Loucy (cell line): ENCODE measurements at regions not wholly inside any gene's neighbourhood (a gene's known extent, or its start where the extent isn't known, plus 50 kb on each side); places are given as distances from the start of the nearest gene placed in this dataset.

Experiments
- H2AFZ ChIP-seq: fragments of 200-600 bp; sonication (generic); 2 replicates; pipeline ENCODE4 v1.6.0; 2016; ENCODE audit warnings: antibody characterized with exemption, mild to moderate bottlenecking, low read length, moderate library complexity
- H3F3A ChIP-seq: fragments of 200-600 bp; 2 replicates; pipeline ENCODE4 v1.6.0; 2016; ENCODE audit warnings: antibody characterized with exemption, low read depth, mild to moderate bottlenecking
- H3K27me3 ChIP-seq: fragments of 200-600 bp; sonication (generic); 2 replicates; pipeline ENCODE4 v1.6.1; 2014; ENCODE audit warnings: low read length, mild to moderate bottlenecking; ENCODE audit not compliant: insufficient read depth, poor library complexity, severe bottlenecking
- H3K36me3 ChIP-seq: fragments of 200-600 bp; sonication (generic); 2 replicates; pipeline ENCODE4 v1.6.1; 2016; ENCODE audit warnings: low read length; ENCODE audit not compliant: insufficient read depth
- H3K4me1 ChIP-seq: fragments of 200-600 bp; sonication (generic); 2 replicates; pipeline ENCODE4 v1.5.1; 2014; ENCODE audit warnings: low read length, mild to moderate bottlenecking; ENCODE audit not compliant: insufficient read depth, poor library complexity, severe bottlenecking
- H3K4me2 ChIP-seq: fragments of 200-600 bp; sonication (generic); 2 replicates; pipeline ENCODE4 v1.6.0; 2014; ENCODE audit warnings: antibody characterized with exemption, low read length, low read depth, mild to moderate bottlenecking; ENCODE audit not compliant: poor library complexity, severe bottlenecking
- H3K4me3 ChIP-seq: fragments of 200-600 bp; sonication (generic); 2 replicates; pipeline ENCODE4 v1.5.1; 2014; ENCODE audit warnings: low read length, mild to moderate bottlenecking, mixed read lengths; ENCODE audit not compliant: poor library complexity, severe bottlenecking
- H3K79me2 ChIP-seq: fragments of 200-600 bp; sonication (generic); 2 replicates; pipeline ENCODE4 v1.6.1; 2014; ENCODE audit warnings: low read length; ENCODE audit not compliant: insufficient read depth
- H3K9ac ChIP-seq: fragments of 200-600 bp; sonication (generic); 2 replicates; pipeline ENCODE4 v1.6.0; 2014; ENCODE audit warnings: mild to moderate bottlenecking, low read depth, low read length, moderate library complexity; ENCODE audit not compliant: poor library complexity, severe bottlenecking
- H3K9me2 ChIP-seq: fragments of 200-600 bp; sonication (generic); replicated peaks from 2 replicates; pipeline ENCODE4 v1.6.1; 2016; ENCODE audit warnings: low read depth, low read length, mixed read lengths
- H3K9me3 ChIP-seq: fragments of 200-600 bp; sonication (generic); 2 replicates; pipeline ENCODE4 v1.6.1; 2014; ENCODE audit warnings: mild to moderate bottlenecking, antibody characterized with exemption, low read length, low read depth; ENCODE audit not compliant: insufficient read depth
- H4K20me1 ChIP-seq: fragments of 200-600 bp; sonication (generic); 2 replicates; pipeline ENCODE4 v1.6.0; 2014; ENCODE audit warnings: antibody characterized with exemption, low read length, mild to moderate bottlenecking; ENCODE audit not compliant: insufficient read depth, poor library complexity, severe bottlenecking
- EZH2phosphoT487 ChIP-seq: fragments of 200-600 bp; IDR thresholded peaks from 2 replicates; pipeline ENCODE4 v1.6.1; 2018; ENCODE audit warnings: antibody characterized with exemption, mild to moderate bottlenecking, moderate library complexity, borderline replicate concordance
- TF ChIP-seq, protein P1 (sequence below): fragments of 200-600 bp; sonication (generic); conservative IDR thresholded peaks from 2 replicates; pipeline ENCODE4 v1.5.1; 2014; ENCODE audit warnings: mild to moderate bottlenecking, antibody characterized with exemption, low read length

DNA sequence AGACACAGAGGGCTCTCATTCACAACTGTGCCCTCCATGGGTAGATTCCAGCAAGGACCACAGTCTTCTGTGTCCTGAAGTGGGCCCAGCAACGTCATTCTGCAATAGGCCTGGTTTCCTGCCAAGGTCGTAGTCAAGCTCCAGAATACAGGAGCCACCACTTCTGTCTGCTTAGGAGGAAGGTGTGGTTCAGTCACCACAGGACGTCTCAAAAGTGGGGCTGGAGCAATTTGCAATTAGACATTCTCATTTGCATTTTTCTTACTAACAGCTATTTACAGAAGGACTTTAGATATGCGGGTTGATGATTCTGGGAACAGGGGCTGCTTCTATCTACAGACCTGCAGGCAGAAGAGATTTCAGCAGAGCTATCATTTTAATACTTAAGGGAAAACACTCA lies 58.7 kb upstream of the MYRIP start:
- Histone ChIP-seq H3K4me1 (peaks cover 33% of the 10 kb centered on the region), H3K9me2 (no peaks in the 10 kb centered on the region), H2AFZ (peak overlapping the region; percentile 77), H4K20me1 (no peaks in the 10 kb centered on the region), H3K36me3 (no peaks in the 10 kb centered on the region), H3K9me3 (no peaks in the 10 kb centered on the region), H3K9ac (no peak overlapping the region), H3K27me3 (no peaks in the 10 kb centered on the region), H3F3A (no peaks in the 10 kb centered on the region), H3K4me2 (peak overlapping the region; percentile 40), H3K4me3 (no peak overlapping the region), H3K79me2 (no peaks in the 10 kb centered on the region)
- no peak for TF ChIP-seq EZH2phosphoT487
- TF ChIP-seq, protein P1, sequence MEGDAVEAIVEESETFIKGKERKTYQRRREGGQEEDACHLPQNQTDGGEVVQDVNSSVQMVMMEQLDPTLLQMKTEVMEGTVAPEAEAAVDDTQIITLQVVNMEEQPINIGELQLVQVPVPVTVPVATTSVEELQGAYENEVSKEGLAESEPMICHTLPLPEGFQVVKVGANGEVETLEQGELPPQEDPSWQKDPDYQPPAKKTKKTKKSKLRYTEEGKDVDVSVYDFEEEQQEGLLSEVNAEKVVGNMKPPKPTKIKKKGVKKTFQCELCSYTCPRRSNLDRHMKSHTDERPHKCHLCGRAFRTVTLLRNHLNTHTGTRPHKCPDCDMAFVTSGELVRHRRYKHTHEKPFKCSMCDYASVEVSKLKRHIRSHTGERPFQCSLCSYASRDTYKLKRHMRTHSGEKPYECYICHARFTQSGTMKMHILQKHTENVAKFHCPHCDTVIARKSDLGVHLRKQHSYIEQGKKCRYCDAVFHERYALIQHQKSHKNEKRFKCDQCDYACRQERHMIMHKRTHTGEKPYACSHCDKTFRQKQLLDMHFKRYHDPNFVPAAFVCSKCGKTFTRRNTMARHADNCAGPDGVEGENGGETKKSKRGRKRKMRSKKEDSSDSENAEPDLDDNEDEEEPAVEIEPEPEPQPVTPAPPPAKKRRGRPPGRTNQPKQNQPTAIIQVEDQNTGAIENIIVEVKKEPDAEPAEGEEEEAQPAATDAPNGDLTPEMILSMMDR: no peak

DNA sequence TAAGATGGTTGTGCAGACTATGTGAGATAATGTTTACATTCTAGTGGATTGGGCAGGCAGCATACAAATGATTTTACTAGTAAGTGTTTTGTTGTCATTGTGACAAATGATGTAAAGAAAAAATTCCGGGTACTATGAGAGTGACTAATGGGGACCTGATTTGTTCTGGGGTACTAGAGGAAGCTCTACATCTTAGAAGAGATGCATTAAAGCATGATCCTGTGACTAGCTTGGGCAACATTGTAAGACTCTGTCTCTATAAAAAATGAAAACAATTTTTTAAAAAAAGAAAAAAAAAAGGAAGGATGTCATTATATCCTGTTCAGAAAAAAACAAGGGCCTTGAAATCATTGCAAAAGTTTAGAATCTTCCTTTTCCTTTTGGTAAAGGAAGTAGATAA lies 58.1 kb upstream of the MYRIP start:
- H3K27me3 ChIP-seq: no peaks in the 10 kb centered on the region
- H3K9me2 ChIP-seq: no peaks in the 10 kb centered on the region
- H3K9me3 ChIP-seq: no peaks in the 10 kb centered on the region
- TF ChIP-seq, protein P1: no peak
- TF ChIP-seq EZH2phosphoT487: no peak
- H3K9ac ChIP-seq: no peak overlapping the region
- H4K20me1 ChIP-seq: no peaks in the 10 kb centered on the region
- peak overlapping the region; percentile 40 for H3K4me2 ChIP-seq
- peaks cover 33% of the 10 kb centered on the region for H3K4me1 ChIP-seq
- no peaks in the 10 kb centered on the region for H3F3A ChIP-seq
- H2AFZ ChIP-seq: peak overlapping the region; percentile 77
- H3K4me3 ChIP-seq: no peak overlapping the region
- H3K79me2 ChIP-seq: no peaks in the 10 kb centered on the region
- no peaks in the 10 kb centered on the region for H3K36me3 ChIP-seq

DNA sequence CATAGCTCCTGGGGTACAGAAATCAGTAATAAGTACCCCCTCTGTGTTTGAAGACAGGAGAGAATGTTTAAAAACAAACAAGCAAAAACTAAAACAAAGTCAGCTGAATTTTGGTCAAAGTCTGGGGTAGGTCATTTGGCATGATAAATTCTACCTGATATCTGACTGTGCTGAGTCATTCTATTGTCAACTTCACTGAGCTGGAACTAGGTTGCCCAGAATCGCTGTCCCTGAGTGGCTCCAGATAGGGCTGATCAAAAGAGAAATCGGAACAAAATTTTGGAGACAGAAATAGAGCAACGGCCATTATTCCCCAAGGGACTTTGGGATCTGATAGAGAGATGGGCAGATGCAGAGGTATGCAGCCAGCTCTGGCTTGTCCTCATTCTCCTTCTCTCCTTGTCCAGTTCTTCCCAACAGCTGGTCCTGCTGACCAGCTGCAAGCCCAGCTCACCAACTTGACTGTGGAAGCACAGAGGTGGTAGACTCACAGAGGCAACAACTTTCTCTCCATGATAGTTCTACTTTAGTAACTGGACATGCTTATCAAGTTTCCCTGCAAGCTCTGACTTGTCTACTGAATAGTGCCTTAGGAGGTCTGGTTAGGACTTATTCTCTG lies 57.3 kb upstream of the MYRIP start:
- H3K79me2 ChIP-seq: no peaks in the 10 kb centered on the region
- H3F3A ChIP-seq: no peaks in the 10 kb centered on the region
- H3K4me1 ChIP-seq: peaks cover 33% of the 10 kb centered on the region
- H3K9me3 ChIP-seq: no peaks in the 10 kb centered on the region
- no peak overlapping the region for H3K9ac ChIP-seq
- H2AFZ ChIP-seq: no peak overlapping the region
- H3K9me2 ChIP-seq: no peaks in the 10 kb centered on the region
- TF ChIP-seq EZH2phosphoT487: no peak
- no peaks in the 10 kb centered on the region for H4K20me1 ChIP-seq
- H3K27me3 ChIP-seq: no peaks in the 10 kb centered on the region
- H3K4me3 ChIP-seq: no peak overlapping the region
- peak overlapping the region; percentile 40 for H3K4me2 ChIP-seq
- H3K36me3 ChIP-seq: no peaks in the 10 kb centered on the region

DNA sequence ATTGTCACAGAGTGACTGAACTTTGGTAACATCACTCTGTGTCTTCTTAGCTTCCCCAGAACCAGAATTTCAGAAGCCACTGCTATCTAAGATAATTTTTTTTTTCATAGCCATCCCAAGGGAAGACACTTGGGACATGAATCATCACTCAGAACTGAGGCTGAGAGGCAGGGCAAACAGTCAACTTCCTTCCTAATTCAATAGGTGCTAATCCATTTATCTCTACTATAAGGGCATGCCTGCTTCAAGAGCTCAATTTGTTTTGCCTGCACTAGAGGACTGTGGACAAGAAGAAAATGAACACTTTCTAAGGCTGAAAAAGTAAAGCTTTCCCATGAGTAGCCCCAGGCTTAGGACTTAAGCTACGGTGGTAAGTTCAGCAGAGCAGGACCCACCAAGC lies 56.7 kb upstream of the MYRIP start:
- Histone ChIP-seq H3K9me2 (no peaks in the 10 kb centered on the region), H3K36me3 (no peaks in the 10 kb centered on the region), H3K9ac (no peak overlapping the region), H3K9me3 (no peaks in the 10 kb centered on the region), H2AFZ (0 out of 2 replicates have a peak overlapping the region, but pooled peaks have one; percentile 29), H3K4me1 (peaks cover 33% of the 10 kb centered on the region), H3K4me2 (no peak overlapping the region), H3K79me2 (no peaks in the 10 kb centered on the region), H3K27me3 (no peaks in the 10 kb centered on the region), H3K4me3 (no peak overlapping the region), H3F3A (no peaks in the 10 kb centered on the region), H4K20me1 (no peaks in the 10 kb centered on the region)
- TF ChIP-seq, protein P1: no peak
- TF ChIP-seq EZH2phosphoT487: no peak
